Hepatocyte (in vitro differentiated cells): ENCODE measurements at regions not wholly inside any gene's neighbourhood (a gene's known extent, or its start where the extent isn't known, plus 50 kb on each side); places are given as distances from the start of the nearest gene placed in this dataset.

Experiments
- EZH2 ChIP-seq: fragments of 200-600 bp; sonication (generic); IDR thresholded peaks from 2 replicates; pipeline ENCODE4 v1.6.1; 2016; ENCODE audit warnings: antibody characterized with exemption, mild to moderate bottlenecking, borderline replicate concordance
- TF ChIP-seq, protein P1 (sequence below): fragments of 200-600 bp; sonication (generic); IDR thresholded peaks from 2 replicates; pipeline ENCODE4 v1.5.1; 2016; ENCODE audit warnings: antibody characterized with exemption, mild to moderate bottlenecking; ENCODE audit not compliant: poor library complexity

DNA sequence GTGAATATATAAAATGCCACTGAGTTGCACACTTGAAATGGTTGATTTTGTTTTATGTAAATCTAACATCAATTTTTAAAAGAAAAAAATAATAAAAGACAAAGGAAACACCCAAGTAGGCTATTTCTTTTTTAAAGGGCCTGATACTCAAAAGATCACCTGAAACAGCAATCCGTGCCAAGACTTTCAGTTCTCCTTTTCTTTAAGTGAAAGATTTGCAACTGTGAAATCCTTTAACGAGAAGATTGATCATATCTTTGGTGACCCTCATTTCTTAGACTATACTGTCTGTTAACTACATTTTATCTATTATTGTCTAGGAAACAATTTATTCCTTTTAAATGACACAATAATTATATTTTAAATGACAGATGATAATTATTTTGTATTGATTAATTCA lies 1841.5 kb downstream of the LRRC4C start:
- no peak for TF ChIP-seq EZH2
- TF ChIP-seq, protein P1, sequence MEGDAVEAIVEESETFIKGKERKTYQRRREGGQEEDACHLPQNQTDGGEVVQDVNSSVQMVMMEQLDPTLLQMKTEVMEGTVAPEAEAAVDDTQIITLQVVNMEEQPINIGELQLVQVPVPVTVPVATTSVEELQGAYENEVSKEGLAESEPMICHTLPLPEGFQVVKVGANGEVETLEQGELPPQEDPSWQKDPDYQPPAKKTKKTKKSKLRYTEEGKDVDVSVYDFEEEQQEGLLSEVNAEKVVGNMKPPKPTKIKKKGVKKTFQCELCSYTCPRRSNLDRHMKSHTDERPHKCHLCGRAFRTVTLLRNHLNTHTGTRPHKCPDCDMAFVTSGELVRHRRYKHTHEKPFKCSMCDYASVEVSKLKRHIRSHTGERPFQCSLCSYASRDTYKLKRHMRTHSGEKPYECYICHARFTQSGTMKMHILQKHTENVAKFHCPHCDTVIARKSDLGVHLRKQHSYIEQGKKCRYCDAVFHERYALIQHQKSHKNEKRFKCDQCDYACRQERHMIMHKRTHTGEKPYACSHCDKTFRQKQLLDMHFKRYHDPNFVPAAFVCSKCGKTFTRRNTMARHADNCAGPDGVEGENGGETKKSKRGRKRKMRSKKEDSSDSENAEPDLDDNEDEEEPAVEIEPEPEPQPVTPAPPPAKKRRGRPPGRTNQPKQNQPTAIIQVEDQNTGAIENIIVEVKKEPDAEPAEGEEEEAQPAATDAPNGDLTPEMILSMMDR, result no peak
